ENCODE measurements at regions not wholly inside any gene's neighbourhood (a gene's known extent, or its start where the extent isn't known, plus 50 kb on each side); places are given as distances from the start of the nearest gene placed in this dataset.
"Not testable (repeated sequence)": the region's sequence is repeated elsewhere in the genome, so short reads cannot be mapped to it uniquely, and the experiment has no call there.

GRCh38 chr2:228782281-228782680 lies 488.8 kb downstream of the PID1 start:
- no peak for DNase-seq

DNA sequence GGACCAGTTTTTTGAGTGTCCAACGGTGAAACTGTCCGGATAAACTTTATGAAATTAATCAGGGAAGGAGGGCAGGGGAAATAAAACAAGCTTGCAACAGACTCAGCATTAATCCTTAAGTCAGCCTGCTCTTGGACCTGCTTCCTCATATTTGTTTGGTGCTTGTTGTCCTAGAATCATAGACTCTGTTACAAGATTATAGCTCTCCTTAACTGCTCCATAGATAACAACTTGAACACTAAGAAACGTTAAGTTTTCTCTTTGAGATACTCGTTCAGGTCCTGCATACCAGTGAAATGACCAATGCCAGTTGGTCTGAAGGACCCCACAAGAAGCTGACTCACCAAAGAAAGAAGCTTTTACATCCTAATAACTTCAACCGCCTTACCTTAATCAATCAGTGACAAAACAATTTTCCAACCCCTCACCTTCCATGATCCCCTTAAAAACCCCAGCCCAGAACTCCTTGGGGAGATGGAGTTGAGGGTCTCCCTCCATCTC lies 493.2 kb downstream of the PID1 start:
- no peak for DNase-seq

- no peak for DNase-seq
Observed at GRCh38 chr2:228774548-228774947, 496.5 kb downstream of the PID1 start.

DNA sequence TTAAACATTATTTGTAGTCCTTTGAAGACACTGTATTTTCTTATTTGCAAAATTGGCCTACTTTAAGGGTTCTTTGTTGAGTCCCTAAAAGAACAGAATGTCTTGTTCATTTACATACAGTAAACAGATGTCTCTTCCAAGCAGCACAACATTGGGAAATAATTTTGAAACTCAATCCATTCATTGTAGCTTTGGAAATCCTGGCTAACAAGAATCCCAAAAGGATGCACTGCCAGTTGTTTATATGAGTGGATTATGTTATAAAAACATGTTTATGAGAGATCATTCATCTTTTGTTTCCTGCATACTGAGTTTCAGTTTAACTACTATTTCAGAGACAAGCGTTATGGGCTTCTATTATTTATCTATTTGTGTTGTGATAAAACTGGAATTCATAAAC lies 499.3 kb downstream of the PID1 start:
- DNase-seq, result no peak

DNA sequence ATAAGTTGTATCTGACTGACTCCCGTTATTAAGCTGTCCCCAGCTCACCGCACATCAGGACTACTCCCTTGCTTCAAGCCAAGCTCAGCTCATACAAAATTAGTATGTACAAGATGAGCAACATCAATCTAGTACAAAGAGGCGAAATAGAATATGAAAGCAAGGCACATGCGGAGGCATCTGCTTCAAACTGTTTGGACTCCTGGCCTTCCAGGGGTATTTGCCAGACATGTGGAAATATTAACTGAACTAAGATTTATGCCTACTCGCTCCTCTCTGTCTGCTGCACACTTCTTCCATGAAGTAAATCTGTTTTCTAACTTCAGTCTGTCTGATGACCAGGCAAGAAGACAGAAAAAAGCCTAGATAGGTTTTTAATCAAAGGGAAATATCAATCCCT lies 499.8 kb downstream of the PID1 start:
- DNase-seq, result no peak

DNA sequence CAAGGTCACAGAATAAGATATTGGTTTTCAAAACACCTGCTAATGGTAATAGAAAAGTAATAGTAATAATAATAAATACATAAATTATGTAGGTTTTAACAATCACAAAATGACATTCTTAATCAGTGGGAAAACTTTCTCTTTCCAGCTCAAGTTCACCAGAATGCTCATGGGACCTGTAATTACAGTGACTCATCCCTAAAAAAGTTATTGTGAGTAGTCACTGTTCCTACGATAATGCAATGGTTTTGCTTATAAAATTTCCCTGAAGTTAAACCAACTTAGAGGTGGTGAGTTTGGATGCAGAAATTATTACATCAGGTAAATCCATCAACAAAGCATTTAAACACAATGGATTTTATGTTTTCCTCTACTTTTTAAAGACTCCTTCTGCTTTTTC lies 502.3 kb downstream of the PID1 start:
- no peak for DNase-seq

DNA sequence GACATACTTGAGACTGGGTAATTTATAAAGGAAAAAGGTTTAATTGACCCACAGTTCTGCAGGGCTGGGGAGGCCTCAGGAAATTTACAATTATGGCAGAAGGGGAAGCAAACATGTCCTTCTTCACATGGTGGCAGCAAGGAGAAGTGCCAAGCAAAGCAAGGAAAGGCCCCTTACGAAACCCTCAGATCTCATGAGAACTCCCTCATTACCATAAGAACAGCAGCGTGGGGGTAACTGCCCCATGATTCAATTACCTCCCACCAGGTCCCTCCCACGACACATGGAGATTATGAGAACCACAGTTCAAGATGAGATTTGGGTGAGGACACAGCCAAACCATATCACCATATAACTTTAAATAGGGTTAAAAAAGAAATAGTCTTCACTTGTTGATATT lies 502.9 kb downstream of the PID1 start:
- not testable (repeated sequence) for DNase-seq

DNA sequence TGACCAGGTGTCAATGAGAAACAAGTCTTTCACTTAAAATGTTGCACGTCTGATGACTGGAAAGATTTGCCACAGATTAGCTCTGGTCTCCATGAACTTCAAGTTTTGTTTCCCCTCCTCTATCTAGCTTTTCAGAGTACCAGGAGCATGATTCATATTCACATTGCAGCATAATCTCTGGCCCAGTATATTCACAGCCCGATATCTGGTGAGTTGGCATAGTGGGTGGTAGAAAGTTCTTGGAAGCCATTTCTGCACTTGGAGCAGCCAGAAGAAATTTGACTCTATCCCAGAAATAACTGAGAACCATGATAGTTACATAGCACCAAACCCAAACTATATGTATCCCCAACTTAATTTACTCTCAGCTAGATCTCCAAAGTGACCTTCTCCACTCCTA lies 503.9 kb downstream of the PID1 start:
- no peak for DNase-seq

- no peak for DNase-seq
Observed at GRCh38 chr2:228763379-228763981, 507.6 kb downstream of the PID1 start.

GRCh38 chr2:228762565-228762964 lies 508.5 kb downstream of the PID1 start:
- DNase-seq, result no peak

DNA sequence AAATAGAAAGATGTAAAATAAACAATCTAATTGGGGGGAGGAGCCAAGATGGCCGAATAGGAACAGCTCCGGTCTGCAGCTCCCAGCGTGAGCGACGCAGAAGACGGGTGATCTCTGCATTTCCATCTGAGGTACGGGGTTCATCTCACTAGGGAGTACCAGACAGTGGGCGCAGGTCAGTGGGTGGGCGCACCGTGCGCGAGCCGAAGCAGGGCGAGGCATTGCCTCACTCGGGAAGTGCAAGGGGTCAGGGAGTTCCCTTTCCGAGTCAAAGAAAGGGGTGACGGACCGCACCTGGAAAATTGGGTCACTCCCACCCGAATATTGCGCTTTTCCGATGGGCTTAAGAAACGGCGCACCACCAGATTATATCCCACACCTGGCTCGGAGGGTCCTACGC lies 515.4 kb downstream of the PID1 start:
- DNase-seq, result not testable (repeated sequence)

GRCh38 chr2:228747483-228747882 lies 523.6 kb downstream of the PID1 start:
- no peak for DNase-seq

DNA sequence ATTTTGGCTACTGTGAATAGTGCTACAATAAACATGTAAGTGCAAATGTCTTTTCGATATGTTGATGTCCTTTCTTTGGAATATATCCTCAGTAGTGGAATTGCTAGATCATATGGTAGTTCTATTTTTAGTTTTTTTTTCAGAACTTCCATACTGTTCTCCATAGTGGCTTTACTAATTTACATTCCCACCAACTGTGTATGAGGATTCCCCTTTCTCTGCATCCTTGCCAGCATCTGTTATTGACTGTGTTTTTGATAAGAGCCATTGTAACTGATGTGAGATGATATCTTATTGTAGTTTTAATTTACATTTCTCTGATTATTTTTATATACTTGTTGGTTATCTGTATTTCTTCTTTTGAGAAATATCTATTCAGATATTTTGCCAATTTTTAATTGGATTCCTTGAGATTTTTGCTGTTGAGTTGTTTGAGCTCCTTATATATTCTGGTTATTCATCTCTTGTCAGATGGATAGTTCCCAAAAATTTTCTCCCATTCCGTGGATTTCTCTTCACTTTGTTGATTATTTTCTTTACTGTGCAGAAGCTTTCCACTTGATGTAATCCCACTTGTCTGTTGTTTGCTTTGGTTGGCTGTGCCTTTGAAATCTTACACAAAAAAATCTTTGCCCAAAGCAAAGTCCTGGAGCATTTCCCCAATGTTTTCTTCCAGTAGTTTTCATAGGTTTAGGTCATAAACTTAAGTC lies 532.3 kb downstream of the PID1 start:
- no peak for DNase-seq

- no peak for DNase-seq
Observed at GRCh38 chr2:228735697-228736096, 535.4 kb downstream of the PID1 start.

- no peak for DNase-seq
Observed at GRCh38 chr2:228731517-228731916, 539.6 kb downstream of the PID1 start.

GRCh38 chr2:228728961-228729360 lies 542.1 kb downstream of the PID1 start:
- no peak for DNase-seq

DNA sequence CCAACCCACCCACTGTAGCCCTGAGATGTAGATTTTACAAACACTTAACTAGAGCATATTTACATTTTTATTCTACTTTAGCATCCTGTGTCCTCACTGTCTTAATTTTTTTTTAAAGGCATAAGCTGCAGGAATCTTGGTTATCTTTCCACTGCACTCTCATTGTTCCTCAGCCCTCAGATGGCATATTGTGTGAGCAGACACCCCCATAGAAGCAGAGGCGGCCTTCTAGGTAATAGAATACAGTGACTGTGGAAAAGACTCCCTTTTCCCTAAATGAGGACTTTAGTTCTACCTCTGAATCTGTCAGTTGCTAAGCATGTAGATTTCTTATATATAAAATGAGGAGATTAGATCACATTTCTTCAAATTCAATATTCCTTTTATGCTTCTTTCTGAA lies 543.5 kb upstream of the SPHKAP start:
- DNase-seq, result no peak

DNA sequence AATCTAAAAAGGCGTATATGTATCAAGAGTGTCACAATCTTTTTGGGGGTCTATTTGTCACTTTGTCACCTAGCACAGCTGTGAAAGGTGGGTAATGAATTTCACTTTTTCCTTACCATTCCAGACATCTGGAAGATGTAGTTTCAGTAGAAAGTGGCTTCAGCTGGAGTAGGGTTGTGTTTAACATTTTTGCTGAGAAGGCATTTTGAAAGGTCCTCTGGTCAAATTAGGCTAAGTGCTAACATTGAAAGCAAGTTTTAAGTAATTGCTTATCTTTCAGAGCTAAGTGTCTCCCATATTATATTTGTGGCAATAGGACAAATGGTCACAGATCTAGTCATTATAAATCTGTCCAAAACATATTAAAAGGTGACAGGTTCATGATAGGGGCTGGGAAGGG lies 542.1 kb upstream of the SPHKAP start:
- no peak for DNase-seq

DNA sequence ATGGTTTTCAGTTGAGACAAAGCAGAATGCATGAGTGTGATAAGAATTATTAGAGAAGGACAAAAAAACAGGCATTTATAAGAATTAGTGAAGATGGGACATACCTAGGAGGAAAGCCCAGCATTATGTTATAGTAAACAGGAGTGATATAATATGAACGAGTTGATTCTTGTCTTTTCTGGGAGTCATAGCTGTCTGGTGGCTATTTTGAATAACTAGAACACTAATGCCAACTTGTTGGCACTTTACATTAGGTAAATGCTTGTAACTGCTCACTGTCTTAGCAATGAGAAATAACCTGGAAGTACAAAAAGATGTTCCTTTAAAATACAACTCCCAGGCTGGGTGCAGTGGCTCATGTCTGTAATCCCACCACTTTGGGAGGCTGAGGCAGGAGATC lies 540.8 kb upstream of the SPHKAP start:
- no peak for DNase-seq

DNA sequence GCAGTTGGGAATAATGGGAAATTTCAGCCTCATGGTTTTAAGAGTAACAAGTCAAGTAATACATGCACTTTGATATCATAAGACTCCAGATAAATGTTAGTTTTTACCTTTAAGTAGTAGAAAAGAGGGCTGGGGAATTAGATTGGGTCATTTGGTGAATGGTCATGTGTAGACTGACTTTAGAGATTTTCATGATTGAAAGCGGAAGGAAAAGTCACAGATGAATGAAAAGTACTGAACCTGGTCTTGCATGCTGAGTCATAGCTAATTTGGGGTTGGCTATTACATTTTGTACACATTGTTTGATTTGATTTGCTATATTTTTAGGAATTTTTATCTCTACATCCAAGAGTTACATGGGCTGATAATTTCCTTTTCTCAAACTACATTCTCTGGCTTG lies 539.4 kb upstream of the SPHKAP start:
- no peak for DNase-seq

GRCh38 chr2:228709788-228710371 lies 528.4 kb upstream of the SPHKAP start:
- DNase-seq, result no peak

- no peak for DNase-seq
Observed at GRCh38 chr2:228707846-228708245, 526.4 kb upstream of the SPHKAP start.

DNA sequence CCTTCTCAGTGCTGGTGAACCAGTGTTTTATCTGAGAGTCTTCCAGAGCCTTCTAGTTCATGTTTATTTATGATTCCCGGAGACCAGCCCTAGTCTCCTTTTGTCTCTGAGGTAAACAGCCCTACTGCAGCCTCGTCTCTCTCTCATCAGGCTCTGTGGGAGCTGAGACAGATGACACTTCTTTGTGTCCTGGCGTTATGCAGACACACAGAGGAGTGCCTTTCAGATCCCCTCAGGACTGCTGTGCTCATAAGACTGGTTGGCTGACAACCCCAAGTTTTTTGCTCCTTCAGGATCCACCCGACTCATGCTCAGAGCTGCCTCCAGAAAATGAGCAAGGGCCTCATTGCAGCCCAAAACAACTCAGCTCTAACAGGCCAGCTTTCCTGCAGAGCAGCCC lies 523.8 kb upstream of the SPHKAP start:
- no peak for DNase-seq

DNA sequence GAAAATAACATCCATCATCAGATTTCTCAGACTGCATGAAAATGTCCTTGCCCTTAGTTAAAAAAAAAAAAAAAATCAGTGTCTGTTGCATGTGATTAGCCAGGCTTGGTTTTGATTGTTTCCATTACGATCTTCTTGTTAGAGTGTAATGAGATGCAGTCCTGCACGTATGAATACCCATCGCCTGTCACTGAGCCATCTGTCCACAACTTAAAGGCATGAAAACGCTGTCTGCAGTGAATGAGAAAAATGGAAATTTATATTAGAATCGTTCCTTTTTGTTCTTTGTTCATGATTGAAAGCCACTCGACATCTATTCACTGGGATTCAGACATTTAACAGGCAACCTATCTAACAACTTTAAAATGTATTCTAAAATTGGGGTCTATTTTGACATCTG lies 521.7 kb upstream of the SPHKAP start:
- no peak for DNase-seq
